ENCODE measurements at regions not wholly inside any gene's neighbourhood (a gene's known extent, or its start where the extent isn't known, plus 50 kb on each side); places are given as distances from the start of the nearest gene placed in this dataset.
A peak's percentile ranks its signal among the peaks of the same experiment; 100 is the strongest.

DNA sequence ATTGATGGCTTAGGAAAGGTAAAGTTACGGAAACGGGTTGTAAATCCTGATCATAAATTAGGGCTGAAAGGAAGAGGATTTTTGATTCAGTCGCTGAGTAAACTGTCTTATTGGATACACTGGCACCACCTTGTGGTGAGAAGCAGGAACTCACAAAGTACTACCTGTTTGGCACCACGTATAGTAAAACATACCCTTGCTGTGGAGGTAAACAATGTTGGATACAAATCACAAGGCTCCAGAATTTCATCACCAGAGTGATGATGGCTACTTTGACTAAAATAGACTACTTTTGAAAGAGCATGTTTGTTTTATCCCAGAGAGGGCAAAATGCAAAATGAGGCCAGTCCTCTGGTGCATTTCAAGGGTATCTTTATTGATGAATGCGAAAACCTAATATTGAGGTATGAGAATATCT, 216.9 kb downstream of the IGSF11 start (continued):
- TF ChIP-seq, protein P1, sequence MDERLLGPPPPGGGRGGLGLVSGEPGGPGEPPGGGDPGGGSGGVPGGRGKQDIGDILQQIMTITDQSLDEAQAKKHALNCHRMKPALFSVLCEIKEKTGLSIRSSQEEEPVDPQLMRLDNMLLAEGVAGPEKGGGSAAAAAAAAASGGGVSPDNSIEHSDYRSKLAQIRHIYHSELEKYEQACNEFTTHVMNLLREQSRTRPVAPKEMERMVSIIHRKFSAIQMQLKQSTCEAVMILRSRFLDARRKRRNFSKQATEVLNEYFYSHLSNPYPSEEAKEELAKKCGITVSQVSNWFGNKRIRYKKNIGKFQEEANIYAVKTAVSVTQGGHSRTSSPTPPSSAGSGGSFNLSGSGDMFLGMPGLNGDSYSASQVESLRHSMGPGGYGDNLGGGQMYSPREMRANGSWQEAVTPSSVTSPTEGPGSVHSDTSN (CRISPR knock-in tag; IDR thresholded peaks at IDR 0.05; ENCODE audit: low read depth) = no peak
- TF ChIP-seq, protein P1 (tag; conservative IDR thresholded peaks at IDR 0.05; ENCODE audit: low read depth) = peak; percentile 52
- no peak for TF ChIP-seq TAF9B (IDR thresholded peaks at IDR 0.05; ENCODE audit: partially characterized antibody)
- no peak for TF ChIP-seq HMGN3 (IDR thresholded peaks at IDR 0.05; ENCODE audit: borderline replicate concordance, extremely low read depth, insufficient read length, low read depth, low read length)
- no peak for TF ChIP-seq ZBTB1 (CRISPR knock-in tag; IDR thresholded peaks at IDR 0.05; ENCODE audit: borderline replicate concordance, low read depth)
- TF ChIP-seq HDGF (IDR thresholded peaks at IDR 0.05) = no peak
- TF ChIP-seq EP400 (IDR thresholded peaks at IDR 0.05) = no peak
- TF ChIP-seq XRCC4 (IDR thresholded peaks at IDR 0.05; ENCODE audit: extremely low read depth, insufficient read depth, insufficient read length) = no peak
- TF ChIP-seq, protein P2, sequence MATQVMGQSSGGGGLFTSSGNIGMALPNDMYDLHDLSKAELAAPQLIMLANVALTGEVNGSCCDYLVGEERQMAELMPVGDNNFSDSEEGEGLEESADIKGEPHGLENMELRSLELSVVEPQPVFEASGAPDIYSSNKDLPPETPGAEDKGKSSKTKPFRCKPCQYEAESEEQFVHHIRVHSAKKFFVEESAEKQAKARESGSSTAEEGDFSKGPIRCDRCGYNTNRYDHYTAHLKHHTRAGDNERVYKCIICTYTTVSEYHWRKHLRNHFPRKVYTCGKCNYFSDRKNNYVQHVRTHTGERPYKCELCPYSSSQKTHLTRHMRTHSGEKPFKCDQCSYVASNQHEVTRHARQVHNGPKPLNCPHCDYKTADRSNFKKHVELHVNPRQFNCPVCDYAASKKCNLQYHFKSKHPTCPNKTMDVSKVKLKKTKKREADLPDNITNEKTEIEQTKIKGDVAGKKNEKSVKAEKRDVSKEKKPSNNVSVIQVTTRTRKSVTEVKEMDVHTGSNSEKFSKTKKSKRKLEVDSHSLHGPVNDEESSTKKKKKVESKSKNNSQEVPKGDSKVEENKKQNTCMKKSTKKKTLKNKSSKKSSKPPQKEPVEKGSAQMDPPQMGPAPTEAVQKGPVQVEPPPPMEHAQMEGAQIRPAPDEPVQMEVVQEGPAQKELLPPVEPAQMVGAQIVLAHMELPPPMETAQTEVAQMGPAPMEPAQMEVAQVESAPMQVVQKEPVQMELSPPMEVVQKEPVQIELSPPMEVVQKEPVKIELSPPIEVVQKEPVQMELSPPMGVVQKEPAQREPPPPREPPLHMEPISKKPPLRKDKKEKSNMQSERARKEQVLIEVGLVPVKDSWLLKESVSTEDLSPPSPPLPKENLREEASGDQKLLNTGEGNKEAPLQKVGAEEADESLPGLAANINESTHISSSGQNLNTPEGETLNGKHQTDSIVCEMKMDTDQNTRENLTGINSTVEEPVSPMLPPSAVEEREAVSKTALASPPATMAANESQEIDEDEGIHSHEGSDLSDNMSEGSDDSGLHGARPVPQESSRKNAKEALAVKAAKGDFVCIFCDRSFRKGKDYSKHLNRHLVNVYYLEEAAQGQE (IDR thresholded peaks at IDR 0.05; ENCODE audit: borderline replicate concordance) = peak; percentile 56; the same call in 1 of the 2 replicates
- TF ChIP-seq, protein P2 (CRISPR knock-in tag; IDR thresholded peaks at IDR 0.05; ENCODE audit: low read depth) = no peak
- TF ChIP-seq, protein P3, sequence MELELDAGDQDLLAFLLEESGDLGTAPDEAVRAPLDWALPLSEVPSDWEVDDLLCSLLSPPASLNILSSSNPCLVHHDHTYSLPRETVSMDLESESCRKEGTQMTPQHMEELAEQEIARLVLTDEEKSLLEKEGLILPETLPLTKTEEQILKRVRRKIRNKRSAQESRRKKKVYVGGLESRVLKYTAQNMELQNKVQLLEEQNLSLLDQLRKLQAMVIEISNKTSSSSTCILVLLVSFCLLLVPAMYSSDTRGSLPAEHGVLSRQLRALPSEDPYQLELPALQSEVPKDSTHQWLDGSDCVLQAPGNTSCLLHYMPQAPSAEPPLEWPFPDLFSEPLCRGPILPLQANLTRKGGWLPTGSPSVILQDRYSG (tag; conservative IDR thresholded peaks at IDR 0.05; ENCODE audit: low read depth) = no peak
- no peak for TF ChIP-seq NELFE (IDR thresholded peaks at IDR 0.05; ENCODE audit: insufficient read depth, insufficient read length)
- no peak for TF ChIP-seq MEF2A (IDR thresholded peaks at IDR 0.05; ENCODE audit: control insufficient read depth, low read depth, low read length)
- no peak for TF ChIP-seq SNIP1 (IDR thresholded peaks at IDR 0.05; ENCODE audit: low read depth)
- TF ChIP-seq E2F3 (CRISPR knock-in tag; IDR thresholded peaks at IDR 0.05) = no peak
- no peak for TF ChIP-seq ZNF77 (CRISPR knock-in tag; IDR thresholded peaks at IDR 0.05)
- no peak for TF ChIP-seq SIN3A (IDR thresholded peaks at IDR 0.05; ENCODE audit: borderline replicate concordance in 2 of 2, control insufficient read depth in 1 of 2, low read depth in 2 of 2, low read length in 2 of 2)
- no peak for TF ChIP-seq CC2D1A (IDR thresholded peaks at IDR 0.05)
- no peak for TF ChIP-seq ARHGAP35 (IDR thresholded peaks at IDR 0.05; ENCODE audit: partially characterized antibody)

Data from K562 (cell line).